GM19395 (cell line): ENCODE measurements at regions not wholly inside any gene's neighbourhood (a gene's known extent, or its start where the extent isn't known, plus 50 kb on each side); places are given as distances from the start of the nearest gene placed in this dataset.

Experiments used
- ATAC-seq: cut with Tn5 transposase; IDR thresholded peaks from one replicate; pipeline ENCODE4 v1.9.1; 2021; ENCODE audit warnings: mild to moderate bottlenecking, moderate library complexity; ENCODE audit not compliant: unreplicated experiment

DNA sequence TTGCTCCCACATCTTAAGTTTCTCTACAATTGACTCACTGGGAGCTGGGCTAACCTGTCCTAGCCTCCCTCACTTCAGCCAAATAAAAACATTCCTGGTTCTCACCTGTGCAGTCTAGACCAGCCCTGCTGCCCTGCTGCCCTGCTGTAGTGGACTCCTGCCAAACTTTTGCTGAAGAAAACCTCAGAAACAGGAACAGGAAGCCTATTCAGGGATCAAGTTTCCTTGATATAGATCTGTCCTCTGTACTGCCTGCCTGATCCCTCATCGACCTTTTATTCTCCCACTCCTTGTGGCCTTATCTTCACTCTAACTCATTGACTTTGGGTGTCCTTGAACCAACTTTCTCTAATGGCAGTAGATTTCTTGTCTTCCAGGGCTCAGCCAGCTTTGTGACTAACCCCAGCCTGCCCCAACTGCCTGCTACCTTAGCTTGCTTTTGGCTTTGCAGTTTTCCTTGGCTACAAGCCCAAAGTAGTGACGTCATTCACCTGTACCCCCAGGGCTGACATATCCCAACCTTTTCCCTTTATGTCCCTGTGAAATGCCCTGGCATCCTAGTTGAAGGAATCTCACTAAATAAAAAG, 234.8 kb downstream of the DUSP6 start:
- no peak for ATAC-seq

- ATAC-seq: no peak
Measured at GRCh38 chr12:89111964-89112363, 240.3 kb downstream of the DUSP6 start.

DNA sequence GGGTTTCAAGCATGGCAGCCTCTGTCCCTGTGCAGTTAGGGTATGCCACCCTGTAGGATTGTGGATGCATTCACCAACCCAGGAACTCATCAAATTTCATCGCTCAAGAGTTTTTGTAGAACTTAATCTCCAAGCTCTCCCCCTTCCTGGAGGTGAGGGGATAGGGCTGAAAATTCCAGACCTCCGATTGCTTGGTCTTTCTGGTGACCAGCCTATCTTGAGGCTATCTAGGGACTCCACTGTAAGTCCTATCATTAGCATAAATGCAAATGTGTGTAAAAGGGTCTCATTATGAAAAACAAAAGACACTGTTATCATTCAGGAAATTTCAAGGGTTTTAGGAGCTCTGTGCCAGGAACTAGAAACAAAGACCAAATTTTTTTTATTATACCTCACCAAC, 244.0 kb downstream of the DUSP6 start:
- no peak for ATAC-seq

- ATAC-seq: no peak
Measured at GRCh38 chr12:89106950-89107349, 245.4 kb downstream of the DUSP6 start.

GRCh38 chr12:89105243-89105642, 247.1 kb downstream of the DUSP6 start:
- ATAC-seq: no peak

DNA sequence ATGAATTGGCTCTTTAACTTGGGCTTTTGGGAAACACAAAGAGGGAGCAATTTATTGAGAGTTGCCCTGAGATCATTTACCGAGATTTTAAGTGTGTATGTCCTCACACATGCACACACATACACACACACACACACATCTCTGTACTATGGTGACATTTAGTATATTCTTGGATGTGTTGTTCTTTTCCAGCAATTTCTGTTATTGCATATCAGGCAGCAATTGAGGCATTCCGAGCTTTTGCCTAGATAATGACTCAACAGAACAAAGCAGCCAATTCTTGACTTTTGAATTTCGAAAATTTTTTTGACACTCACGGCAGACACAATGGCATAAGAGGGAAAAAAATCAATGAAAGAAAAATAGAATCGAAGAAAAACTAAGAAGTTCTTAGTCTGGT, 248.5 kb downstream of the DUSP6 start:
- no peak for ATAC-seq

- no peak for ATAC-seq
Measured at GRCh38 chr12:89101440-89101839, 250.9 kb downstream of the DUSP6 start.

DNA sequence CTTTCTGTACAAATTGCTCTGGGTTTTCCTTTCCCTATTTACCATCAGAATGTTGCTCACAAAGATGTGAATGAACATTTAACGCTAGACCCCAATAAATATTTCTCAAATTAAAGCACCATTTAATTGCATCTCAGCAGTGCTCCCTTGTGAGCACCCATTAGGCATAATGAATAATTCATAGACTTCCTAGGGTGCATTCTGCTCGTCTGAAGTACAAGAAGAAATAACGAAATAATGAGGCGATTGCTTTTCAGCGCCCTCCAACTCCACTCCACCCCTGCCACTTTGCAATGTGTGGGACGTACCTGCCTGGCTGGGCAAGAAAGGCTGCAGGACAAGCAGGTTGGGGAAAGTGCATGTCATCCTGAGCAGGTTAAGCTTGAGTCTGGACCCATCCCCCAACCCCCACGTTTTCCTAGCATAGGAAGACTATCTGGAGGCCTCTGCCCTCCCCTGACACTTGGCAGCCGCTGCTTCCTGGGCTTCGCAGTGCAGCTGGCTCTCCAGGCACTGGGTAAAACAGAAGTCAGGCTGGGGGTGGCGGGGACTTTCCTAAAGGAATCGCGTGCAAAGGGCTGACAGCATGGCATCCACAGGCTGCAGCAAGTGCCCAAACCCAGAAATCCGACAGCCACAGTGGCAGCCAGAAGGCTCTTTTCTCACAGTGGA, 253.7 kb downstream of the DUSP6 start:
- no peak for ATAC-seq

DNA sequence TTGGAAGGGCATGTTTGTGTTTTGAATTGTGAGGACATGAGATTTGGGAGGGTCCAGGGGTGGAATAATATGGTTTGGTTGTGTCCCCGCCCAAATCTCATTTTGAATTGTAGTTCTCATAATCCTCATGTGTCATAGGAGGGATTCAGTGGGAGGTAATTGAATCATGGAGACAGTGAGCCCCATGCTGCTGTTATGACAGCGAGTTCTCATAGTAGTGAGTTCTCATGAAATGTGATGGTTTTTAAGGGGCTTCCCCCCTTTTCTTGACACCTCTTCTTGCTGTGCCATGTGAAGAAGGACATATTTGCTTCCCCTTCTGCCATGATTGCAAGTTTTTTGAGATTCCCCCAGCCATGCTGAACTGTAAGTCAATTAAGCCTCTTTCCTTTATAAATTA, 260.0 kb downstream of the DUSP6 start:
- no peak for ATAC-seq

DNA sequence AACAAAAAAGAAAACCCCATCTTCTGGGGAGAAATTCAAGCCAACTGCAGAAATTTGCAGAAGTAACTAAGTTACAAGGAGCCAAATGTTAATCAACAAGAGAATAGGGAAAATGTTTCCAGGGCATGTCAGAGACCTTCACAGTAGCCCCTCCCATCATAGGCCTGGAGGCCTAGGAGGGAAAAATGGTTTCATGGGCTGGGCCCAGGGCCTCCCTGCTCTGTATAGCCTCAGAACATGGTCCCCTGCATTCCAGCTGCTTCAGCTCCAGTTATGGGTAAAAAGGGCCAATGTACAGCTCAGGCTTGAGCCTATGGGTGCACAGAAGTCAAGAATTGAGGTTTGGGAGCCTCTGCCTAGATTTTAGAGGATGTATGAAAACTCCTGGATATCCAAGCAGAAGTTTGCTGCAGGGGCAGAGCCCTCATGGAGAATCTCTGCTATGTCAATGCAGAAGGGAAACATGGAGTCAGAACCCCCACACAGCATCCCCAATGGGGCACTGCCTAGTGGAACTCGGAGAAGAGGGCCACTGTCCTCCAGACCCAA, 260.9 kb downstream of the DUSP6 start:
- no peak for ATAC-seq

- no peak for ATAC-seq
Measured at GRCh38 chr12:89089264-89089663, 263.0 kb downstream of the DUSP6 start.

GRCh38 chr12:89087876-89088275, 264.4 kb downstream of the DUSP6 start:
- ATAC-seq: no peak

- no peak for ATAC-seq
Measured at GRCh38 chr12:89087149-89087825, 265.0 kb downstream of the DUSP6 start.

DNA sequence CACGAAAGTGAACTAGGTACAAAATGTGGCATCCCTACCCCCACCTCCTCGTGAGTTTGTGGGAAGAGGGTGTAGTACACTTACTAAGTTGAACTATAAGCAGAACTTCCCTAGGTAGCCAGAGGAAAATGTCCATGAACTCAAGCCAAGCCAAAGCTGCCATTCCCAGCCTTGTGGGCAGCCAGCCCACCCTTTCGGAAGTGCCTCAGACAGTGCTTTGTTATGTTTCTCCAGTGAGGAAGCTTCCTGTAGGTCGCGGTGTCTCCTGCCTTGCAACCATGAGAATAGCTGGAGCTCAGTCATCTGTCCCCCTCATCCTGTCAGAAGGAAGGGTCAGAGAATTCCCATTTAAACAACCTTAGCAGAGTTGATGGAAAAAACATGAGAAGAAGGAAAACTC, 266.9 kb downstream of the DUSP6 start:
- ATAC-seq: no peak

DNA sequence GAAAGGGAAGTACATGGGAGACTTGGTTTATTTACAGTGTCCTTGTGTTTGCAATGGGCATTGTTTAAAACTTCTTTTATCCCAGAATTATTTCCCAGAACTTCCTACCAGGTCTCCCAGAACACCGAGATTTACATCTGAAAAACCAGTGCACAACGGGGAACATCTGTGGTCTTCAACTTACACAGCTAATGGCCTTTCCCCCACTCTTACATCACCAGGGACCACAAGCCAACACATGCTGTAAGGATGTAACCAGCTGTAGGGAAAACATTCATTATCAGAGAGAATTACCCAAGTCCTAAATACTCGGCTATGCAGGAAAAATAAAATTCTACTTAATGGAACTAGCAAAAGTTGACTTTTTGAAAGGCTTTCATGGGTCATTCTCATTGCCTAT, 267.6 kb downstream of the DUSP6 start:
- no peak for ATAC-seq

- no peak for ATAC-seq
Measured at GRCh38 chr12:89083491-89083890, 268.8 kb downstream of the DUSP6 start.

- ATAC-seq: no peak
Measured at GRCh38 chr12:89082370-89082753, 269.9 kb downstream of the DUSP6 start.

DNA sequence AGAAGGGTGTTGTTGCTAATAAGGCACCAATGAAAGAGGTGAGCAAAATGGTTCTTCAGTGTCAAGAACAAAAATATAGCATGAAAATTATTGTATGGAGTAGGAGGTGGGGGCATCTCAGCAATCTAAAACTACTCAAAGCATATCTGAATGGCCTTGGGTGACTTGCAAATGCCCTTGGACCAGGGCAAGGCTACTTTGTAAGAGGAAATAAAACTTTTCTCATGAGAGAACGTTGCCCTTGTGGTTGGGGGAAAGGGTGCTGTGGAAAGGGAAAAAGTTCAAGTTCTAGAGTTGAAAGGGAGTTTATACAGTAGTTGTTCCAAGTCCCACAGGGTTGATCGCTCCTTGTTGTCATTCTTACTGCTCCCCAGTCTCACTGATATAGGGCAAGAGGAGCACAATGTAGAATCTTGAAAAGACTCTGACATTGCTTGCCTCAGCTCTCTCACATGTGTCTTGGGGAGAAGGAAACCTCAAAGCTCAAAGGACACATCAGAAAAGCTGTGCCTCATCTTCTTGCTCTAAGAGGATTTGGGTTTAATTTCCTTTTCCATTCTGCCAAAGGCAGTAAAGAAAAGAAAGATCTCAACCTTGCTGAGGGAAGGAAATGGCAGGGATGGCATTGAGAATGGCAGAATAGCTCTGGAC, 270.5 kb downstream of the DUSP6 start:
- no peak for ATAC-seq

DNA sequence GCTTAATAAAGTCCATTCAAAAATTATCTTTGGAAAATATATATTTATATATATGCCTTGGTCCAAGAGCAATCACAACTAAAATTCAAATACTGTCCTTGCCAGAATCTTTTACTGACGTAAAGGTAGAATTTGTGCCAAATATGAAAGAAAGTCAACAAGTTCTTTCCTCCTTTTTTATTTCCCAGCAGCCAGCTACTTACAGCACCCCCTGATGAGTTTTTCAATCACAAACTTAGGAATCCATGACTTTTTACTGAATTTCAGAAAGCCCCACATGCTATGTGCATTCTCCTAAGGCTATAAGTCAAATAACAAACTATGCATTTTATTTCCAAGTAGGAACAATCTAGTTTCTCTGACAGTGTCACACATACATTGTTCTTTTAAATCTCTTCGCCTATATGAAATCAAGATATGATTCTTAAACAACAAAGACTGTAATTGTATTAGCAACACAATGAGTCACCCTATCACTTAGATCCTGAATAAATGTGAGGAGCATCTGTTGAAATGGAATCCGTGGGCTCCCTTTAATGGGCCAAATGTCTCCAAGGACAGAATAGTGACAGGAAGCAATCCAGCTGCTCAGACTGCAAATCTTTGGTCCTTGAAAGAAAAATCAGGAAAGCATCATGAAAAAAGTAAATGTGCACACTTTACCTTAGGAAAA, 271.4 kb downstream of the DUSP6 start:
- ATAC-seq: no peak

GRCh38 chr12:89075880-89076540, 276.3 kb downstream of the DUSP6 start:
- ATAC-seq: no peak

DNA sequence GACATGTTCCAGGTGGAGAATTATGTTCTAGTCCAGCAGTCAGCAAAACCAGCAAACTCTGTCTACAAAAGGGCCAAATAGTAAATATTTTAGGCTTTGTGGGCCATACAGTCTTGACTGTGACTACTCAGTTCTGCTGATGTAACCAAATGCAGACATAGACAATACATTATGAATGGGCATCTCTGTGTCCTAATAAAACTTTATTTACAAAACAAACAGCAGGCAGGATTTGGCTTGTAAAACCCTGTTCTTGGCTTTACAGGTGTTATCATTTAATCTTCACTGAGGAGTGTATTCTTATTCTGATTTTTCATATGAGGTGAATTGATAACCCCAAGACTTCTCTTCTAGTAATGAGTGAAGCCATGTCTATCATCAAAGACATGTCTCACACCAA, 278.6 kb downstream of the DUSP6 start:
- ATAC-seq: no peak
